HG03378 (cell line): ENCODE measurements at regions not wholly inside any gene's neighbourhood (a gene's known extent, or its start where the extent isn't known, plus 50 kb on each side); places are given as distances from the start of the nearest gene placed in this dataset.
"Not testable (repeated sequence)": the region's sequence is repeated elsewhere in the genome, so short reads cannot be mapped to it uniquely, and the experiment has no call there.

Experiments used
- ATAC-seq: cut with Tn5 transposase; IDR thresholded peaks from one replicate; pipeline ENCODE4 v1.9.1; 2021; ENCODE audit warnings: mild to moderate bottlenecking, moderate library complexity; ENCODE audit not compliant: unreplicated experiment

- ATAC-seq = no peak
Observed at GRCh38 chr5:4584982-4585381, 555.1 kb upstream of the ADAMTS16 start.

GRCh38 chr5:4613440-4613839, 526.7 kb upstream of the ADAMTS16 start:
- no peak for ATAC-seq

GRCh38 chr5:4614088-4614487, 526.0 kb upstream of the ADAMTS16 start:
- no peak for ATAC-seq

- ATAC-seq = not testable (repeated sequence)
Observed at GRCh38 chr5:4615369-4615768, 524.8 kb upstream of the ADAMTS16 start.

- no peak for ATAC-seq
Observed at GRCh38 chr5:4625206-4625896, 514.8 kb upstream of the ADAMTS16 start.

GRCh38 chr5:4627131-4627530, 513.0 kb upstream of the ADAMTS16 start:
- ATAC-seq = no peak

- no peak for ATAC-seq
Observed at GRCh38 chr5:4627929-4628328, 512.2 kb upstream of the ADAMTS16 start.

- no peak for ATAC-seq
Observed at GRCh38 chr5:4628645-4629385, 511.3 kb upstream of the ADAMTS16 start.

- ATAC-seq = no peak
Observed at GRCh38 chr5:4630031-4630430, 510.1 kb upstream of the ADAMTS16 start.

GRCh38 chr5:4634342-4634741, 505.8 kb upstream of the ADAMTS16 start:
- no peak for ATAC-seq

GRCh38 chr5:4636378-4636777, 503.8 kb upstream of the ADAMTS16 start:
- no peak for ATAC-seq

- ATAC-seq = no peak
Observed at GRCh38 chr5:4639946-4640345, 500.2 kb upstream of the ADAMTS16 start.

- ATAC-seq = no peak
Observed at GRCh38 chr5:4640795-4641194, 499.3 kb upstream of the ADAMTS16 start.

- no peak for ATAC-seq
Observed at GRCh38 chr5:4642525-4642924, 497.6 kb upstream of the ADAMTS16 start.

GRCh38 chr5:4643190-4643589, 496.9 kb upstream of the ADAMTS16 start:
- ATAC-seq = no peak

- ATAC-seq = no peak
Observed at GRCh38 chr5:4643960-4644359, 496.2 kb upstream of the ADAMTS16 start.

GRCh38 chr5:4646715-4647375, 493.3 kb upstream of the ADAMTS16 start:
- ATAC-seq = no peak

GRCh38 chr5:4647955-4648354, 492.2 kb upstream of the ADAMTS16 start:
- no peak for ATAC-seq

GRCh38 chr5:4651806-4652565, 488.1 kb upstream of the ADAMTS16 start:
- ATAC-seq = no peak

GRCh38 chr5:4653475-4653874, 486.7 kb upstream of the ADAMTS16 start:
- no peak for ATAC-seq

GRCh38 chr5:4659851-4660250, 480.3 kb upstream of the ADAMTS16 start:
- ATAC-seq = no peak
